OCI-LY7 (cell line): ENCODE measurements at regions not wholly inside any gene's neighbourhood (a gene's known extent, or its start where the extent isn't known, plus 50 kb on each side); places are given as distances from the start of the nearest gene placed in this dataset.

Experiments
- BruUV-seq: library from RNA; stranded (reverse); fragments of 400-500 nt; replicated peaks from 2 replicates; lab custom pipeline; 2021; lab: Mats Ljungman, UMichigan
- CTCF ChIA-PET: fragments of 300-600 bp; sonication (Branson Sonifier 250); formaldehyde crosslinking; loops from one replicate; lab custom pipeline; 2022; ENCODE audit warnings: antibody characterized with exemption; ENCODE audit not compliant: unreplicated experiment; lab: Charles Lee
- POLR2A ChIA-PET: fragments of 300-600 bp; sonication (Branson Sonifier 250); formaldehyde crosslinking; loops from one replicate; lab custom pipeline; 2022; ENCODE audit warnings: antibody characterized with exemption; lab: Charles Lee
- DNase-seq: peaks from one replicate; pipeline ENCODE4 v3.0.0-alpha.2; 2015; ENCODE audit warnings: low spot score
- H2AFZ ChIP-seq: fragments of 200-600 bp; sonication (generic), shearing (Covaris generic); 2 replicates; pipeline ENCODE4 v1.6.1; 2014; ENCODE audit warnings: mild to moderate bottlenecking, antibody characterized with exemption, low read length, moderate library complexity
- H3K27ac ChIP-seq: fragments of 200-600 bp; sonication (generic); 2 replicates; pipeline ENCODE4 v1.5.1; 2014; ENCODE audit warnings: mixed run types, low read depth, mild to moderate bottlenecking, moderate library complexity, low read length, inconsistent platforms; ENCODE audit not compliant: poor library complexity, severe bottlenecking
- H3K36me3 ChIP-seq: fragments of 200-600 bp; sonication (generic); 2 replicates; pipeline ENCODE4 v1.6.1; 2014; ENCODE audit warnings: mild to moderate bottlenecking, antibody characterized with exemption, low read length, moderate library complexity, mixed read lengths; ENCODE audit not compliant: insufficient read depth
- H3K4me1 ChIP-seq: fragments of 200-600 bp; sonication (generic); 2 replicates; pipeline ENCODE4 v1.5.1; 2014; ENCODE audit warnings: mild to moderate bottlenecking, low read length; ENCODE audit not compliant: insufficient read depth, poor library complexity, severe bottlenecking
- H3K4me2 ChIP-seq: fragments of 200-600 bp; sonication (generic); 2 replicates; pipeline ENCODE4 v1.6.1; 2014; ENCODE audit warnings: mild to moderate bottlenecking, low read length
- H3K4me3 ChIP-seq: fragments of 200-600 bp; sonication (generic); 2 replicates; pipeline ENCODE4 v1.5.1; 2014; ENCODE audit warnings: mild to moderate bottlenecking, low read depth, low read length; ENCODE audit not compliant: poor library complexity, severe bottlenecking
- H3K79me2 ChIP-seq: fragments of 200-600 bp; sonication (generic); 2 replicates; pipeline ENCODE4 v1.6.1; 2016; ENCODE audit warnings: low read depth, mild to moderate bottlenecking, low read length, moderate library complexity, mixed read lengths; ENCODE audit not compliant: insufficient read depth
- H3K9me2 ChIP-seq: fragments of 200-600 bp; sonication (generic); 2 replicates; pipeline ENCODE4 v1.6.1; 2016; ENCODE audit warnings: mild to moderate bottlenecking, low read length, mixed read lengths; ENCODE audit not compliant: insufficient read depth
- H3K9me3 ChIP-seq: fragments of 200-600 bp; sonication (generic); 2 replicates; pipeline ENCODE4 v1.6.1; 2014; ENCODE audit warnings: mild to moderate bottlenecking, mixed run types, low read length, mixed read lengths
- H4K20me1 ChIP-seq: fragments of 200-600 bp; sonication (generic); 2 replicates; pipeline ENCODE4 v1.6.1; 2014; ENCODE audit warnings: mild to moderate bottlenecking, antibody characterized with exemption, low read length, moderate library complexity, mixed read lengths; ENCODE audit not compliant: insufficient read depth
- EZH2phosphoT487 ChIP-seq: fragments of 200-600 bp; sonication (generic); IDR thresholded peaks from 2 replicates; pipeline ENCODE4 v1.6.1; 2018; ENCODE audit warnings: low read depth, borderline replicate concordance, mild to moderate bottlenecking, mixed run types, antibody characterized with exemption, low read length, moderate library complexity, mixed read lengths
- intact Hi-C: fragments of 100-400 bp; cut with micrococcal nuclease; formaldehyde crosslinking; loops from one replicate; pipeline ENCODE4 v1.10.0; 2022; ENCODE audit not compliant: unreplicated experiment
- TF ChIP-seq, protein P1 (sequence below): fragments of 200-600 bp; sonication (generic); conservative IDR thresholded peaks from 2 replicates; pipeline ENCODE4 v1.5.1; 2014; ENCODE audit warnings: mild to moderate bottlenecking, antibody characterized with exemption, low read length, moderate library complexity, mixed read lengths

DNA sequence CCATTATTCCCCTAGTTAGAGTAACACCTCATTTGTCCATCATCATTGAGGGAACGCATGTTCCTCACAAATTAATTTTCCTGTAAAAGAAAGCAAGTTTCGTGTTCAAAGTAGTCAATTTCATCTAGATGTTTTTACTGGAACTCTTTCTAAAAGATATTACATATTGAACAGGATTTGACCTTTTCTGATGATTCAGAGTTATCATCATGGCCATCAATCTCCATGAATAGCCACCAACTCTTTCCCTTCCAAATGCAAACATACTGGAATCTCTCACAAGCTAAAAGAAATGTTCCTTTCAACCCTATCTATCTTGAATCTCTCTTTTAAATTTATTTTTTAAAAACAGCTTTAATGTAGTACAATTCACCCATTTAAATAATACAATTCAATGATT lies 263.1 kb upstream of the FAR2 start:
- POLR2A ChIA-PET = interaction anchor here (1.0 kb wide), 1 partner anchor 57 kb away, joined by 3 read pairs; no protein-coding TSS in a partner anchor

DNA sequence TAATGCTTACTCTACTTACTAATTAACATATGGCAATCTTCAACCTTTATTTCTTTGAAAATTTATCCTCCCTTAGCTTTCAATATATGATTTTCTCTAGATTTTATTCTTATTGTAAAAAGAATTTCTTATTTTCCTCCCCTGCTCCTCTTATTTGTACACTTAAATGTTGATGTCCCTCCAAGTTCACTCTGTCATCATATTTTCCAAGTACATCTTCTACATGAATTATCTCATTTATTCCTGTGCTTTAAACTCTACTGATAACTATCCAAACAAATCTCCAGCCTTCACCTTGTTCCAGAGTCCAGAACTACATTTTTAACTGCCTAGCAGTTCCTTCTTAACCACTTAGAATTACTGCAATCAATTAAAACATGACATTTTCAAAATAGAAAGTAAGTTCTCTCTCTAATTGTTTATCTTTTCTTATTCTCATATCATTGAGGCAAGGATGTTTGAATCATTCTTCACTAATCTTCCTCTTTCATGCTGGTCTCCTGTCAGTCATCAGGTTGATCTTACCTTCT lies 261.6 kb upstream of the FAR2 start:
- POLR2A ChIA-PET = no interaction called here
- no peak overlapping the region for H2AFZ ChIP-seq
- intact Hi-C loops = no loop called here

More for the DNA sequence above, 263.1 kb upstream of the FAR2 start:
- Histone ChIP-seq H3K9me3 (no peaks in the 10 kb centered on the region), H3K4me1 (no peaks in the 10 kb centered on the region), H3K27ac (no peak overlapping the region), H3K79me2 (no peaks in the 10 kb centered on the region), H2AFZ (no peak overlapping the region), H3K4me3 (no peak overlapping the region), H3K9me2 (no peaks in the 10 kb centered on the region), H3K36me3 (no peaks in the 10 kb centered on the region), H3K4me2 (no peak overlapping the region), H4K20me1 (no peaks in the 10 kb centered on the region)
- DNase-seq = no peak
- TF ChIP-seq, protein P1, sequence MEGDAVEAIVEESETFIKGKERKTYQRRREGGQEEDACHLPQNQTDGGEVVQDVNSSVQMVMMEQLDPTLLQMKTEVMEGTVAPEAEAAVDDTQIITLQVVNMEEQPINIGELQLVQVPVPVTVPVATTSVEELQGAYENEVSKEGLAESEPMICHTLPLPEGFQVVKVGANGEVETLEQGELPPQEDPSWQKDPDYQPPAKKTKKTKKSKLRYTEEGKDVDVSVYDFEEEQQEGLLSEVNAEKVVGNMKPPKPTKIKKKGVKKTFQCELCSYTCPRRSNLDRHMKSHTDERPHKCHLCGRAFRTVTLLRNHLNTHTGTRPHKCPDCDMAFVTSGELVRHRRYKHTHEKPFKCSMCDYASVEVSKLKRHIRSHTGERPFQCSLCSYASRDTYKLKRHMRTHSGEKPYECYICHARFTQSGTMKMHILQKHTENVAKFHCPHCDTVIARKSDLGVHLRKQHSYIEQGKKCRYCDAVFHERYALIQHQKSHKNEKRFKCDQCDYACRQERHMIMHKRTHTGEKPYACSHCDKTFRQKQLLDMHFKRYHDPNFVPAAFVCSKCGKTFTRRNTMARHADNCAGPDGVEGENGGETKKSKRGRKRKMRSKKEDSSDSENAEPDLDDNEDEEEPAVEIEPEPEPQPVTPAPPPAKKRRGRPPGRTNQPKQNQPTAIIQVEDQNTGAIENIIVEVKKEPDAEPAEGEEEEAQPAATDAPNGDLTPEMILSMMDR = no peak
- TF ChIP-seq EZH2phosphoT487 = no peak
- BruUV-seq = no TSS peak
- CTCF ChIA-PET = no interaction called here
- intact Hi-C loops = no loop called here

DNA sequence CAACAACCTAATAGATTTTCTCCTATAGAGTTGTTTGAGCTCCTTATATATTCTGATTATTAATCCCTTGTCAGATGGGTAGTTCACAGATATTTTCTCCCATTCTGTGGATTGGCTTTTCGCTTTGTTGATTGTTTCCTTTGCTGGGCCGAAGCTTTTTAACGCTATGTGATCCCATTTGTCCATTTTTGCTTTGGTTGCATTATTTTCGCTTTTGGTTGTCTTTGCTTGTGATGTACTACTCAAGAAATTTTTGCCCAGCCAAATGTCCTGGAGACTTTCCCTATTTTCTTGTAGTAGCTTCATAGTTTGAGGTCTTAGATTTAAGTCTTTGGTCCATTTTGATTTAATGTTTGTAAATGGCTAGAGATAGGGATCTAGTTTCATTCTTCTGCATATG lies 258.4 kb upstream of the FAR2 start:
- no peak overlapping the region for H3K4me3 ChIP-seq
- H3K9me3 ChIP-seq = no peaks in the 10 kb centered on the region
- no peaks in the 10 kb centered on the region for H3K79me2 ChIP-seq
- no peak overlapping the region for H3K4me2 ChIP-seq
- TF ChIP-seq, protein P1 = no peak
- TF ChIP-seq EZH2phosphoT487 = no peak
- H3K9me2 ChIP-seq = no peaks in the 10 kb centered on the region
- intact Hi-C loops = no loop called here
- ChIA-PET CTCF (no interaction called here), POLR2A (interaction anchor here (0.7 kb wide), 1 partner anchor 27 kb away, joined by 3 read pairs; no protein-coding TSS in a partner anchor)
- no peak overlapping the region for H2AFZ ChIP-seq
- BruUV-seq = no TSS peak
- DNase-seq = no peak
- no peaks in the 10 kb centered on the region for H4K20me1 ChIP-seq
- no peaks in the 10 kb centered on the region for H3K4me1 ChIP-seq
- no peaks in the 10 kb centered on the region for H3K36me3 ChIP-seq
- H3K27ac ChIP-seq = no peak overlapping the region

More for the DNA sequence above, 261.6 kb upstream of the FAR2 start:
- H3K27ac ChIP-seq = no peak overlapping the region
- no peaks in the 10 kb centered on the region for H3K9me2 ChIP-seq
- H3K4me3 ChIP-seq = no peak overlapping the region
- H3K4me1 ChIP-seq = no peaks in the 10 kb centered on the region
- no peaks in the 10 kb centered on the region for H3K36me3 ChIP-seq
- H4K20me1 ChIP-seq = no peaks in the 10 kb centered on the region
- no TSS peak for BruUV-seq
- no peak overlapping the region for H3K4me2 ChIP-seq
- CTCF ChIA-PET = no interaction called here
- TF ChIP-seq, protein P1 = no peak
- no peak for TF ChIP-seq EZH2phosphoT487
- H3K9me3 ChIP-seq = no peaks in the 10 kb centered on the region
- DNase-seq = no peak
- no peaks in the 10 kb centered on the region for H3K79me2 ChIP-seq
